D721Med (cell line): ENCODE measurements at regions not wholly inside any gene's neighbourhood (a gene's known extent, or its start where the extent isn't known, plus 50 kb on each side); places are given as distances from the start of the nearest gene placed in this dataset.
A peak's percentile ranks its signal among the peaks of the same experiment; 100 is the strongest.

Source experiments
- DNase-seq: peaks from one replicate; pipeline ENCODE4 v3.0.0; 2011; ENCODE audit warnings: low spot score; ENCODE audit not compliant: insufficient read length
- FAIRE-seq: peaks from 2 replicates; lab custom pipeline; 2011; peaks lifted over from hg19 to GRCh38; lab: Jason Lieb, UNC
- CTCF ChIP-seq: IDR thresholded peaks from 2 replicates; pipeline ENCODE4 v1.5.1; 2012; ENCODE audit warnings: mild to moderate bottlenecking, control low read depth; ENCODE audit not compliant: insufficient read depth; ENCODE audit errors: missing control alignments

DNA sequence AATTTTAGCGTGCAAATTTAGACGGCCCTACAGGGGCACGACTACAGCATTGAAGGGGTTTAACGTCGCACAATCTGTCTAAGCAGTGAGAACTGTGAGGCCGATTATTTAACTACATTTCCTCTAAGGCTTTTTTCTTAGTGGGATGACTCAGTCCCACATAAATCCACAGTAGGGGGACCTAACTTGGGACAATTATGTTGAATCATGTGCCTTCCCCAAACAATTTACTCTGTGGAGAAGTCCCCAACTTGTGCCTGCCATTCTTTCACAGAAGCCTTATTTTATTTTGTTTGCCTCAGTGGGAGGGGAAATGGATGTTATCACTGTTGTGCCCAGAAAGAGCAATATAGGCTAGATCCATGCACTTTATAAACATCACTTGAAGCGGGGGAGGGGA is 80.3 kb upstream of the CDCA7L start:
- no peak for FAIRE-seq
- no peak for TF ChIP-seq CTCF
- no peak for DNase-seq

- TF ChIP-seq CTCF, result no peak
- no peak for DNase-seq
- no peak for FAIRE-seq
These were observed 79.4 kb upstream of the CDCA7L start for GRCh38 chr7:22025075-22025474.

DNA sequence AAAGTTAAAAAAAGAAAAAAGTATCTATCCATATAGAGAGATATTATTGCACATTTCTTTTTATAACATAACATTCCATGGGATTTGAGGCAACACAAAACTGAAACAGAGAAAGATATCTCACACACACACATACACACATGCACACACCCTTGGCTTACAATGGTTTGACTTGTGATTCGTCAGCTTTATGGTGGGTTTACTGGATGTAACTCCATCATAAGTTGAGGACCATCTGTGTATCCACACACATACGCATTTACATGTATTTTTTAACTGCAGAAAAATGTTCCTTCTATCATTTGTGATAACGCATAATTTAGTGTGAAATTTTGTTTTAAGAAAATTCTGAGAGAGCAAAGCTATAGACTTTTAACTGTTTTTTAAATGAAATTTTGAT is 74.2 kb upstream of the CDCA7L start:
- no peak for FAIRE-seq
- DNase-seq, result no peak
- no peak for TF ChIP-seq CTCF

- no peak for TF ChIP-seq CTCF
- peak; percentile 26 for DNase-seq
- no peak for FAIRE-seq
These were observed 70.8 kb upstream of the CDCA7L start for GRCh38 chr7:22016507-22016906.

GRCh38 chr7:22013711-22014110 is 68.0 kb upstream of the CDCA7L start:
- DNase-seq (no peak), FAIRE-seq (no peak)
- TF ChIP-seq CTCF, result no peak

- DNase-seq, result no peak
- FAIRE-seq, result no peak
- TF ChIP-seq CTCF, result no peak
These were observed 63.0 kb upstream of the CDCA7L start for GRCh38 chr7:22008683-22009082.

DNA sequence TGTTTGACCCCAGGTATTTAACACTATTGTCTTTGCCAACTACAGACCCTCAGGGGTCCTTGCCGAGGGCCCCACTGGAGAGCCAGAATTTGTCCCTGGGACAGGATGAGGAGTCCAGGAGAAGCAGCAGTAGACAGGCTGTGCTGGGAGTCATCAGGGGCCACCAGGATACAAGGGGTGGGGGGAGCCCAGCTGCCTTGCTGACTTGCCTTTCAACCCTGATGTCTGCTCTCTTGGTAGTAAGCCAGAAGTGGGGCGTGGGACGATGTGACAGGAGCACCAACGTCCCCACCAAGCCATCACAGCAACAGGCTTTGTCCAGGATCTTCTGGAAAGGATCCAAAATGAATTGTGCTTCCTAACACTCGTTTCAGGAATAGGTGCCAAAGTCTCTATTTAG is 62.4 kb upstream of the CDCA7L start:
- DNase-seq (no peak), FAIRE-seq (no peak)
- no peak for TF ChIP-seq CTCF
